ENCODE measurements at regions not wholly inside any gene's neighbourhood (a gene's known extent, or its start where the extent isn't known, plus 50 kb on each side); places are given as distances from the start of the nearest gene placed in this dataset.

DNA sequence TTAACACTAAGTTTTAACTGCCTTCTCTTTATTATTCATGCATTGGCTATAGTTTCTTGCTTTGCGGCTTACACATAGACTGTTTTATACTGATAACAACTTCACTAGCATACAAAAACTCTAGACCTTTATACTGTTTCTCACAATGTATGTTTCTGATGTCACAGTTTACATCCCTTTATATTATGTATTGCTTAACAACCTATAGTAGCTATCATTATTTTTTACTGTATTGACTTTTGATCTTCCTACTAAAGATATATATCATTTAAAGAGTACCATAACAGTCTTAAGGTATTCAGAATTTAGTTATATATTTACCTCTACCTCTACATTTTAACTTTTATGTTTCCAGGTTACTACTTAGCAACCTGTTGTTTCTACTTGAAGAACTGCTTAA lies 543.3 kb upstream of the ARGLU1 start:
- TF ChIP-seq, protein P1, sequence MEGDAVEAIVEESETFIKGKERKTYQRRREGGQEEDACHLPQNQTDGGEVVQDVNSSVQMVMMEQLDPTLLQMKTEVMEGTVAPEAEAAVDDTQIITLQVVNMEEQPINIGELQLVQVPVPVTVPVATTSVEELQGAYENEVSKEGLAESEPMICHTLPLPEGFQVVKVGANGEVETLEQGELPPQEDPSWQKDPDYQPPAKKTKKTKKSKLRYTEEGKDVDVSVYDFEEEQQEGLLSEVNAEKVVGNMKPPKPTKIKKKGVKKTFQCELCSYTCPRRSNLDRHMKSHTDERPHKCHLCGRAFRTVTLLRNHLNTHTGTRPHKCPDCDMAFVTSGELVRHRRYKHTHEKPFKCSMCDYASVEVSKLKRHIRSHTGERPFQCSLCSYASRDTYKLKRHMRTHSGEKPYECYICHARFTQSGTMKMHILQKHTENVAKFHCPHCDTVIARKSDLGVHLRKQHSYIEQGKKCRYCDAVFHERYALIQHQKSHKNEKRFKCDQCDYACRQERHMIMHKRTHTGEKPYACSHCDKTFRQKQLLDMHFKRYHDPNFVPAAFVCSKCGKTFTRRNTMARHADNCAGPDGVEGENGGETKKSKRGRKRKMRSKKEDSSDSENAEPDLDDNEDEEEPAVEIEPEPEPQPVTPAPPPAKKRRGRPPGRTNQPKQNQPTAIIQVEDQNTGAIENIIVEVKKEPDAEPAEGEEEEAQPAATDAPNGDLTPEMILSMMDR (IDR thresholded peaks at IDR 0.05): no peak
- no peak for TF ChIP-seq TCF7 (CRISPR knock-in tag; IDR thresholded peaks at IDR 0.05; ENCODE audit: low read depth)
